Sigmoid colon (tissue), 3 donors: ENCODE measurements at regions not wholly inside any gene's neighbourhood (a gene's known extent, or its start where the extent isn't known, plus 50 kb on each side); places are given as distances from the start of the nearest gene placed in this dataset.

Experiments
- POLR2A ChIP-seq, 2 donors: fragments of 450-650 bp; IDR thresholded peaks; one replicate each; pipeline ENCODE4 v1.6.1; 2016; ENCODE audit warnings: antibody characterized with exemption in 2 of 2, mild to moderate bottlenecking in 2 of 2, moderate library complexity in 2 of 2
- TF ChIP-seq, protein P1 (sequence below), 4 experiments: fragments of 450-650 bp in 3 of 4; fragments of 200-600 bp in 1 of 4; IDR thresholded peaks; one replicate each; pipeline ENCODE4 v1.5.1; 2016 to 2019; ENCODE audit warnings: antibody characterized with exemption in 4 of 4, mild to moderate bottlenecking in 3 of 4, moderate library complexity in 2 of 4

DNA sequence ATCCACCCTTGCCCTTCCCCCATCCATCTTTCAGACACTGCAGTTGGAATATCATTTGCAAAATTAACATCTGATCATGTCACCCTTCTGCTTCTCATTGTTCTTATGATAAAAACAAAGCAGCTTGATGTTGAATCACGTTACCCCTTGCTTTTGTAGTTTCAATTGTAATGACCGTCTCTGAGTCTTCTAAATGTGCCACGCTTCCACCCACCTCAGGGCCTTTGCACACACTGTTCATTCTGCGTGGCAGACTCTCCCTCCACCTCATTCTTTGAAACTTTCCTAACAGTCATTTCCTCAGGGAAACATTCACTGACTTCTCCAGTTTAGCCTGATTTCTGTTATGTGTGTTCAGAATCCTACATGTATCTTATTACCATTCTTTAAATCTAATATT, 143.6 kb upstream of the LMO4 start:
- TF ChIP-seq POLR2A (IDR thresholded peaks at IDR 0.05): no peak
- TF ChIP-seq, protein P1, sequence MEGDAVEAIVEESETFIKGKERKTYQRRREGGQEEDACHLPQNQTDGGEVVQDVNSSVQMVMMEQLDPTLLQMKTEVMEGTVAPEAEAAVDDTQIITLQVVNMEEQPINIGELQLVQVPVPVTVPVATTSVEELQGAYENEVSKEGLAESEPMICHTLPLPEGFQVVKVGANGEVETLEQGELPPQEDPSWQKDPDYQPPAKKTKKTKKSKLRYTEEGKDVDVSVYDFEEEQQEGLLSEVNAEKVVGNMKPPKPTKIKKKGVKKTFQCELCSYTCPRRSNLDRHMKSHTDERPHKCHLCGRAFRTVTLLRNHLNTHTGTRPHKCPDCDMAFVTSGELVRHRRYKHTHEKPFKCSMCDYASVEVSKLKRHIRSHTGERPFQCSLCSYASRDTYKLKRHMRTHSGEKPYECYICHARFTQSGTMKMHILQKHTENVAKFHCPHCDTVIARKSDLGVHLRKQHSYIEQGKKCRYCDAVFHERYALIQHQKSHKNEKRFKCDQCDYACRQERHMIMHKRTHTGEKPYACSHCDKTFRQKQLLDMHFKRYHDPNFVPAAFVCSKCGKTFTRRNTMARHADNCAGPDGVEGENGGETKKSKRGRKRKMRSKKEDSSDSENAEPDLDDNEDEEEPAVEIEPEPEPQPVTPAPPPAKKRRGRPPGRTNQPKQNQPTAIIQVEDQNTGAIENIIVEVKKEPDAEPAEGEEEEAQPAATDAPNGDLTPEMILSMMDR (IDR thresholded peaks at IDR 0.05): no peak
